SK-N-SH (cell line): ENCODE measurements at regions not wholly inside any gene's neighbourhood (a gene's known extent, or its start where the extent isn't known, plus 50 kb on each side); places are given as distances from the start of the nearest gene placed in this dataset.

ENCODE experiments used
- CTCF ChIA-PET: fragments of 300-600, 350-600 bp; formaldehyde crosslinking; extraction: SDS; loops from one replicate; lab custom pipeline; 2021; lab: Yijun Ruan, JAX
- POLR2A ChIA-PET: fragments of 350-600 bp; sonication (Branson Sonifier 250); formaldehyde crosslinking; extraction: SDS; loops from one replicate; lab custom pipeline; 2020; ENCODE audit warnings: antibody characterized with exemption, inconsistent platforms; lab: Yijun Ruan, JAX
- DNase-seq: peaks from one replicate; pipeline ENCODE4 v3.0.0; 2012
- H2AFZ ChIP-seq: fragments of 200-600 bp; sonication (generic); 2 replicates; pipeline ENCODE4 v1.8.1; 2016; ENCODE audit warnings: antibody characterized with exemption, mild to moderate bottlenecking, low read depth
- H3F3A ChIP-seq: fragments of 200-600 bp; sonication (generic); replicated peaks from 2 replicates; pipeline ENCODE3; 2016; ENCODE audit warnings: antibody characterized with exemption, mild to moderate bottlenecking; ENCODE audit not compliant: insufficient read depth
- H3K27ac ChIP-seq, 2 experiments: fragments of 200-500 bp in 1 of 2; fragments of 200-600 bp in 1 of 2; sonication (Bioruptor generic) in 1 of 2; sonication (generic), shearing (Covaris generic) in 1 of 2; 2 replicates each; pipeline versions ENCODE4 v1.5.1 to v1.6.1; 2014 to 2016; ENCODE audit warnings: low read depth in 2 of 2, inconsistent platforms in 1 of 2, low read length in 1 of 2, mild to moderate bottlenecking in 1 of 2, mixed read lengths in 1 of 2
- H3K27me3 ChIP-seq: fragments of 200-600 bp; sonication (generic), shearing (Covaris generic); 2 replicates; pipeline ENCODE4 v1.6.1; 2016; ENCODE audit warnings: mixed run types; ENCODE audit not compliant: insufficient read depth
- H3K36me3 ChIP-seq, 2 experiments: fragments of 200-500 bp in 1 of 2; fragments of 200-600 bp in 1 of 2; sonication (Bioruptor generic) in 1 of 2; sonication (generic) in 1 of 2; replicated peaks in 1 of 2; 2 replicates each; pipeline versions ENCODE3 to v1.5.1; 2014 to 2016; ENCODE audit warnings: low read length in 1 of 2, mild to moderate bottlenecking in 1 of 2; ENCODE audit not compliant: insufficient read depth in 2 of 2, control insufficient read depth in 1 of 2
- H3K4me1 ChIP-seq, 2 experiments: fragments of 200-500 bp in 1 of 2; fragments of 200-600 bp in 1 of 2; sonication (Bioruptor generic) in 1 of 2; sonication (generic), shearing (Covaris generic) in 1 of 2; 2 replicates each; pipeline versions ENCODE4 v1.5.1 to v1.6.1; 2014 to 2016; ENCODE audit warnings: low read depth in 1 of 2, low read length in 1 of 2, mixed run types in 1 of 2; ENCODE audit not compliant: insufficient read depth in 2 of 2, control insufficient read depth in 1 of 2
- H3K4me2 ChIP-seq: fragments of 200-600 bp; sonication (generic), shearing (Covaris generic); 2 replicates; pipeline ENCODE4 v1.6.1; 2017; ENCODE audit warnings: mixed run types
- H3K4me3 ChIP-seq, 2 experiments: fragments of 200-500 bp in 1 of 2; fragments of 200-600 bp in 1 of 2; sonication (Bioruptor generic) in 1 of 2; sonication (generic), shearing (Covaris generic) in 1 of 2; 2 replicates each; pipeline versions ENCODE4 v1.5.1 to v1.8.1; 2014 to 2016; ENCODE audit warnings: low read depth in 2 of 2, inconsistent platforms in 1 of 2, low read length in 1 of 2, mild to moderate bottlenecking in 1 of 2, mixed read lengths in 1 of 2, moderate library complexity in 1 of 2
- H3K79me2 ChIP-seq: fragments of 200-600 bp; sonication (generic); 2 replicates; pipeline ENCODE4 v1.8.1; 2017; ENCODE audit warnings: mild to moderate bottlenecking; ENCODE audit not compliant: insufficient read depth
- H3K9ac ChIP-seq: fragments of 200-600 bp; sonication (generic); 2 replicates; pipeline ENCODE4 v1.6.1; 2017; ENCODE audit warnings: mixed run types
- H3K9me2 ChIP-seq: fragments of 200-600 bp; sonication (generic); 2 replicates; pipeline ENCODE4 v1.6.1; 2017; ENCODE audit warnings: mixed run types
- H3K9me3 ChIP-seq: fragments of 200-600 bp; sonication (generic); 2 replicates; pipeline ENCODE4 v1.6.1; 2017; ENCODE audit warnings: mixed run types, mild to moderate bottlenecking, moderate library complexity
- H4K20me1 ChIP-seq: fragments of 200-600 bp; sonication (generic); 2 replicates; pipeline ENCODE4 v1.6.1; 2017; ENCODE audit warnings: mild to moderate bottlenecking, mixed run types; ENCODE audit not compliant: insufficient read depth
- CTCF ChIP-seq: fragments of 200-600 bp; sonication (generic); IDR thresholded peaks from 2 replicates; pipeline ENCODE4 v1.6.1; 2017; ENCODE audit warnings: antibody characterized with exemption, mild to moderate bottlenecking, moderate library complexity
- EZH2phosphoT487 ChIP-seq: fragments of 200-600 bp; sonication (generic); IDR thresholded peaks from 2 replicates; pipeline ENCODE4 v1.6.1; 2017; ENCODE audit warnings: low read depth, mixed run types, mild to moderate bottlenecking, antibody characterized with exemption, moderate library complexity, borderline replicate concordance
- FOXM1 ChIP-seq: IDR thresholded peaks from 2 replicates; pipeline ENCODE4 v1.4.0; 2012; ENCODE audit warnings: low read depth, mild to moderate bottlenecking
- IRF3 ChIP-seq: fragments of 150-350 bp; IDR thresholded peaks from 2 replicates; pipeline ENCODE4 v1.6.1; 2016; ENCODE audit warnings: mild to moderate bottlenecking, low read depth, low read length
- JUND ChIP-seq: IDR thresholded peaks from 2 replicates; pipeline ENCODE4 v1.4.0; 2012
- MEF2A ChIP-seq: IDR thresholded peaks from 2 replicates; pipeline ENCODE4 v1.4.0; 2012; ENCODE audit warnings: low read depth, borderline replicate concordance
- MXI1 ChIP-seq: IDR thresholded peaks from 2 replicates; pipeline ENCODE4 v1.6.1; 2012; ENCODE audit warnings: mild to moderate bottlenecking, low read depth, low read length, improper control_type of control experiment
- REST ChIP-seq: IDR thresholded peaks from 2 replicates; pipeline ENCODE4 v1.6.1; 2012; ENCODE audit warnings: mild to moderate bottlenecking, low read depth, low read length, moderate library complexity
- SMC3 ChIP-seq: IDR thresholded peaks from 2 replicates; pipeline ENCODE4 v1.6.1; 2012; ENCODE audit warnings: low read depth, low read length, improper control_type of control experiment
- TEAD4 ChIP-seq: IDR thresholded peaks from 2 replicates; pipeline ENCODE4 v1.4.0; 2012; ENCODE audit warnings: mild to moderate bottlenecking, borderline replicate concordance; ENCODE audit not compliant: insufficient read depth
- USF2 ChIP-seq: fragments of 150-350 bp; IDR thresholded peaks from 2 replicates; pipeline ENCODE4 v1.6.1; 2017; ENCODE audit warnings: antibody characterized with exemption, low read length, low read depth, borderline replicate concordance
- WGBS: methylation state at CpG from one replicate; pipeline ENCODE4 v1.1.6; 2017; ENCODE audit warnings: low lambda C conversion rate; 5-methylcytosine and 5-hydroxymethylcytosine counted together

- TF ChIP-seq JUND, result no peak
- no peak for TF ChIP-seq EZH2phosphoT487
- no peak for TF ChIP-seq SMC3
- no peak for TF ChIP-seq FOXM1
- no peak for TF ChIP-seq MXI1
- no peak for TF ChIP-seq IRF3
- TF ChIP-seq TEAD4, result no peak
- TF ChIP-seq MEF2A, result no peak
- TF ChIP-seq USF2, result no peak
- TF ChIP-seq REST, result no peak
- TF ChIP-seq CTCF, result no peak
- H3K27ac ChIP-seq, result no peak overlapping the region
- H4K20me1 ChIP-seq, result no peaks in the 10 kb centered on the region
- H3K9me3 ChIP-seq, result no peaks in the 10 kb centered on the region; the same call in 1 of the 2 replicates
- H3F3A ChIP-seq, result no peaks in the 10 kb centered on the region
- no peak for DNase-seq
- no peaks in the 10 kb centered on the region for H3K36me3 ChIP-seq
- WGBS, result 59% methylated on average over 7 of the region's 7 CpGs
- no peaks in the 10 kb centered on the region for H3K9me2 ChIP-seq
- H2AFZ ChIP-seq, result no peak overlapping the region
- H3K4me3 ChIP-seq, result no peak overlapping the region
- H3K4me1 ChIP-seq, result no peaks in the 10 kb centered on the region
- no peaks in the 10 kb centered on the region for H3K27me3 ChIP-seq
- H3K4me2 ChIP-seq, result no peak overlapping the region
- H3K79me2 ChIP-seq, result no peaks in the 10 kb centered on the region
- ChIA-PET CTCF (interaction anchor here (1.5 kb wide), 1 partner anchor 14 kb away, joined by 3 read pairs; no protein-coding TSS in a partner anchor), POLR2A (no interaction called here)
- no peak overlapping the region for H3K9ac ChIP-seq
These were observed 262.1 kb upstream of the MAF start for GRCh38 chr16:79862601-79863000.
